Stomach (tissue), 8 donors: ENCODE measurements at regions not wholly inside any gene's neighbourhood (a gene's known extent, or its start where the extent isn't known, plus 50 kb on each side); places are given as distances from the start of the nearest gene placed in this dataset.
"Not testable (repeated sequence)": the region's sequence is repeated elsewhere in the genome, so short reads cannot be mapped to it uniquely, and the experiment has no call there.

Experiments
- DNase-seq, 2 donors: peaks; one replicate each; pipeline versions ENCODE4 v3.0.0 to v3.0.0-alpha.2; 2013 to 2019
- H3K27ac ChIP-seq, 5 donors: fragments of 200-600 bp in 4 of 5; sonication (generic) in 4 of 5; one replicate each; pipeline ENCODE4 v1.5.1; 2013 to 2019; ENCODE audit warnings: mild to moderate bottlenecking in 1 of 5, moderate library complexity in 1 of 5
- H3K27me3 ChIP-seq, 3 donors: fragments of 200-600 bp; sonication (generic); one replicate each; pipeline ENCODE4 v1.5.1; 2017 to 2019; ENCODE audit warnings: mixed run types in 1 of 3
- H3K36me3 ChIP-seq, 4 donors: fragments of 200-600 bp; sonication (generic); 1 replicate in 3 of 4; 2 replicates in 1 of 4; pipeline ENCODE4 v1.5.1; 2016 to 2019
- H3K4me1 ChIP-seq, 4 donors: fragments of 200-600 bp; sonication (generic); one replicate each; pipeline ENCODE4 v1.5.1; 2016 to 2019
- H3K4me3 ChIP-seq, 4 donors: fragments of 200-600 bp; sonication (generic) in 3 of 4; one replicate each; pipeline ENCODE4 v1.5.1; 2016 to 2019; ENCODE audit warnings: mild to moderate bottlenecking in 1 of 4
- H3K9me3 ChIP-seq, 4 donors: fragments of 200-600 bp; sonication (generic); one replicate each; pipeline ENCODE4 v1.5.1; 2016 to 2019
- CTCF ChIP-seq, 7 experiments: fragments of 450-650 bp in 4 of 7; fragments of 200-600 bp in 3 of 7; sonication (generic) in 3 of 7; IDR thresholded peaks; one replicate each; pipeline ENCODE4 v1.5.1; 2016 to 2019; ENCODE audit warnings: antibody characterized with exemption in 7 of 7, control low read depth in 2 of 7, mild to moderate bottlenecking in 1 of 7
- EP300 ChIP-seq: sonication (generic); formaldehyde crosslinking; IDR thresholded peaks from one replicate; pipeline ENCODE4 v1.6.1; 2017; ENCODE audit warnings: antibody characterized with exemption
- POLR2A ChIP-seq, 4 donors: fragments of 450-650 bp; IDR thresholded peaks; one replicate each; pipeline ENCODE4 v1.6.1; 2016; ENCODE audit warnings: antibody characterized with exemption in 4 of 4, control low read depth in 2 of 4, mild to moderate bottlenecking in 1 of 4, moderate library complexity in 1 of 4
- POLR2AphosphoS5 ChIP-seq, 3 donors: sonication (generic); formaldehyde crosslinking; IDR thresholded peaks; one replicate each; pipeline ENCODE4 v1.6.1; 2016; ENCODE audit warnings: antibody characterized with exemption in 3 of 3
- WGBS, 5 donors: extraction: QIAGEN DNeasy Blood & Tissue Kit in 3 of 5; methylation state at CpG; one replicate each; pipeline versions ENCODE4 v1.1.5 to v1.1.7; 2013 to 2018; 5-methylcytosine and 5-hydroxymethylcytosine counted together
- intact Hi-C: fragments of 100-400 bp; cut with DNase I; formaldehyde crosslinking; loops from one replicate; pipeline ENCODE4 v1.15.1; 2023; ENCODE audit warnings: low total_unique reads
- donor health status: healthy with polysubstance abuse.
- donor health status: Bipolar disorder and iron deficiency.
- donor health status: healthy.

- intact Hi-C loops: no loop called here
- H3K27ac ChIP-seq: no peak overlapping the region
- H3K4me3 ChIP-seq: no peak overlapping the region
- H3K4me1 ChIP-seq: no peaks in the 10 kb centered on the region
- DNase-seq: peak in 1 of 2 donors; percentile 20
- H3K36me3 ChIP-seq: no peaks in the 10 kb centered on the region
- no peaks in the 10 kb centered on the region for H3K27me3 ChIP-seq
- TF ChIP-seq EP300 (no peak), POLR2A (IDR thresholded peaks at IDR 0.05) (no peak), CTCF (IDR thresholded peaks at IDR 0.05) (no peak), POLR2AphosphoS5 (IDR thresholded peaks at IDR 0.05) (no peak)
- 75 to 85% (median 83%) methylated on average over 7 of the region's 7 CpGs for whole genome bisulfite sequencing, 5 donors
- no peaks in the 10 kb centered on the region for H3K9me3 ChIP-seq
These were observed 111.9 kb downstream of the RAP2B start for GRCh38 chr3:153273767-153274435.

GRCh38 chr3:153274561-153274960 is 112.5 kb downstream of the RAP2B start:
- intact Hi-C loops: no loop called here
- WGBS, 5 donors: 76 to 84% (median 81%) methylated on average over 3 of the region's 3 CpGs
- TF ChIP-seq EP300: no peak
- TF ChIP-seq CTCF (IDR thresholded peaks at IDR 0.05): no peak
- TF ChIP-seq POLR2A (IDR thresholded peaks at IDR 0.05): no peak
- no peak for TF ChIP-seq POLR2AphosphoS5 (IDR thresholded peaks at IDR 0.05)

DNA sequence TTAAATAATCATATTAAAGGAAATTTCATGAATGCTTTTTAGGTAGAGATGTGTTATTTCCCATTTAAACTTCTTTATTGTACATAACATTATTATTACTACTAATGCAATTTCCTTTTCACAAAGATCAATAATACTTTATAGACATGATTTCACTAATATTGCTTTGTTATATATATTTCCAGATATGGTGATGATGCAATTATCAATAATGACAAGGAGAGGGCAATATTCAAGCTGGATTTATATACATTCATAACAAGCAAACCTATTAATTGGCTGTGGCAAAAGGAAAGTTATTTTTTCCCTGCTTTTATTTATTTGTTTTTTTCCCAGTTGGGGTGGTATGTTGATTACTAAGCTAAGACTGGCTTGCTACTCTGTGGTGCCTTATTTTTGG is 113.5 kb downstream of the RAP2B start:
- H3K9me3 ChIP-seq: no peaks in the 10 kb centered on the region
- TF ChIP-seq POLR2AphosphoS5 (IDR thresholded peaks at IDR 0.05) (no peak), CTCF (IDR thresholded peaks at IDR 0.05) (no peak), POLR2A (IDR thresholded peaks at IDR 0.05) (no peak), EP300 (no peak)
- no peak overlapping the region for H3K4me3 ChIP-seq
- DNase-seq: no peak
- no peaks in the 10 kb centered on the region for H3K4me1 ChIP-seq
- H3K27me3 ChIP-seq: no peaks in the 10 kb centered on the region
- H3K27ac ChIP-seq: no peak overlapping the region
- no peaks in the 10 kb centered on the region for H3K36me3 ChIP-seq
- intact Hi-C loops: no loop called here

More at GRCh38 chr3:153274561-153274960, 112.5 kb downstream of the RAP2B start:
- Histone ChIP-seq H3K9me3 (no peaks in the 10 kb centered on the region), H3K4me3 (no peak overlapping the region), H3K27ac (no peak overlapping the region), H3K36me3 (no peaks in the 10 kb centered on the region), H3K27me3 (no peaks in the 10 kb centered on the region), H3K4me1 (no peaks in the 10 kb centered on the region)
- peak in 1 of 2 donors; percentile 18 for DNase-seq

- intact Hi-C loops: no loop called here
- DNase-seq: no peak
- TF ChIP-seq POLR2AphosphoS5 (IDR thresholded peaks at IDR 0.05) (no peak), EP300 (no peak)
- no peaks in the 10 kb centered on the region for H3K36me3 ChIP-seq
- H3K4me1 ChIP-seq: no peaks in the 10 kb centered on the region
- no peaks in the 10 kb centered on the region for H3K27me3 ChIP-seq
- H3K4me3 ChIP-seq: no peak overlapping the region
- H3K27ac ChIP-seq: no peak overlapping the region
- no peaks in the 10 kb centered on the region for H3K9me3 ChIP-seq
- 72 to 86% (median 79%) methylated on average over 2 of the region's 2 CpGs for WGBS, 5 donors
These were observed 115.0 kb downstream of the RAP2B start for GRCh38 chr3:153277029-153277428.

GRCh38 chr3:153281236-153281997 is 119.4 kb downstream of the RAP2B start:
- H3K27me3 ChIP-seq, H3K36me3 ChIP-seq, intact Hi-C loops, H3K4me3 ChIP-seq, H3K27ac ChIP-seq, DNase-seq, H3K9me3 ChIP-seq: not testable (repeated sequence)
- WGBS, 5 donors: 88 to 93% (median 89%) methylated on average over 22 to 29 of the region's 29 CpGs
- H3K4me1 ChIP-seq: peaks cover 0 to 18% (median 6%) of the 10 kb centered on the region in 4 donors
